ENCODE measurements at regions not wholly inside any gene's neighbourhood (a gene's known extent, or its start where the extent isn't known, plus 50 kb on each side); places are given as distances from the start of the nearest gene placed in this dataset.

DNA sequence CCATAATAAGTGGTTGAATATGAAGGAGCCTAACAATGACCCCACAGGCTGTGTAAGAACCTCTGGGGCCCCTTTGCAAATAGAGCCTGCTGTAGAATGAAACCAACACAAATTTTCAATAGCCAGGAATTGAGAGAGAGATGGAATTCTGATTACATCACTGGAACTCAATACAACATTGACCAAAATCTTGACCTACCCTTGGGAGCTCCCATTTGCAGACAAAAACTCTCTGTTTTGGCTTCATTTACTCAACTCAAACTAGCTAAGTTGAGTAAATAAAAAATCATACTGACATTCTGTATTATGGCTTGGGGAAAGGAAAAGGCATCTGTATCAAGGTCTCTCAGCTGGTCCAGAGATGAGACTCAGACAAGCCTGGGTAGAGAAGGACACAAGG lies 91.0 kb downstream of the TBX3 start:
- no peak for TF ChIP-seq SIRT6 (IDR thresholded peaks at IDR 0.05; ENCODE audit: low read length)
- TF ChIP-seq EZH2 (IDR thresholded peaks at IDR 0.05; ENCODE audit: low read depth, low read length, severe bottlenecking), result no peak
- no peak for TF ChIP-seq GTF2F1 (IDR thresholded peaks at IDR 0.05; ENCODE audit: borderline replicate concordance, low read depth, low read length)
- no peak for TF ChIP-seq RFX5 (IDR thresholded peaks at IDR 0.05; ENCODE audit: borderline replicate concordance, low read depth, low read length)
- TF ChIP-seq BCL11A (IDR thresholded peaks at IDR 0.05; ENCODE audit: low read depth in 2 of 2, low read length in 2 of 2), result no peak
- no peak for TF ChIP-seq TCF12 (IDR thresholded peaks at IDR 0.05; ENCODE audit: low read depth, low read length)
- no peak for TF ChIP-seq BACH1 (IDR thresholded peaks at IDR 0.05; ENCODE audit: low read length)
- TF ChIP-seq EGR1 (IDR thresholded peaks at IDR 0.05; ENCODE audit: borderline replicate concordance, low read depth, low read length), result no peak
- no peak for TF ChIP-seq PHF8 (conservative IDR thresholded peaks at IDR 0.05; ENCODE audit: low read depth, low read length)

More for the DNA sequence above, 91.0 kb downstream of the TBX3 start:
- Histone ChIP-seq H3K4me3 (ENCODE audit: extremely low read depth in 1 of 4, insufficient read depth in 2 of 4, low read depth in 3 of 4, low read length in 4 of 4) (no peak overlapping the region), H3K23me2 (ENCODE audit: low read depth, low read length) (no peaks in the 10 kb centered on the region), H3K4me2 (ENCODE audit: insufficient read depth in 1 of 2, low read depth in 2 of 2, low read length in 2 of 2) (no peak overlapping the region), H3K18ac (ENCODE audit: extremely low read depth, low read length) (no peak overlapping the region), H3K36me3 (ENCODE audit: control insufficient read depth in 2 of 4, insufficient read depth in 4 of 4, low read length in 3 of 4) (no peaks in the 10 kb centered on the region), H3K4me1 (replicated peaks in 1 of 4; ENCODE audit: control insufficient read depth in 3 of 4, insufficient read depth in 4 of 4, low read length in 3 of 4) (no peaks in the 10 kb centered on the region), H3K9me3 (ENCODE audit: insufficient read depth in 2 of 2, low read depth in 1 of 2, low read length in 1 of 2) (peaks cover 11 to 12% of the 10 kb centered on the region in 2 experiments; a peak in 3 of 4 replicates), H4K8ac (ENCODE audit: extremely low read depth, insufficient read depth, low read length) (no peak overlapping the region), H3K79me2 (ENCODE audit: control insufficient read depth in 1 of 2, insufficient read depth in 2 of 2, low read length in 2 of 2) (no peaks in the 10 kb centered on the region), H2BK12ac (ENCODE audit: low read depth, low read length) (no peak overlapping the region), H3K9ac (replicated peaks in 1 of 4; ENCODE audit: extremely low read depth in 1 of 4, low read depth in 3 of 4, low read length in 3 of 4) (no peak overlapping the region), H4K5ac (ENCODE audit: insufficient read length, low read depth, low read length) (no peak overlapping the region), H4K91ac (replicated peaks; ENCODE audit: insufficient read length, low read length) (no peak overlapping the region), H2BK15ac (ENCODE audit: low read length) (no peak overlapping the region), H3K23ac (ENCODE audit: insufficient read length) (no peak overlapping the region), H2AFZ (ENCODE audit: low read length) (no peak overlapping the region), H2BK120ac (replicated peaks; ENCODE audit: low read depth, low read length) (no peak overlapping the region), H3K4ac (replicated peaks; ENCODE audit: insufficient read length, low read depth, low read length) (no peak overlapping the region), H2BK20ac (ENCODE audit: low read length) (no peak overlapping the region), H4K20me1 (replicated peaks in 1 of 2; ENCODE audit: control insufficient read depth in 1 of 2, insufficient read depth in 2 of 2, low read length in 2 of 2) (no peaks in the 10 kb centered on the region), H3K14ac (ENCODE audit: insufficient read length) (no peak overlapping the region), H2BK5ac (ENCODE audit: low read depth, low read length) (no peak overlapping the region), H3K27ac (ENCODE audit: low read depth, low read length) (no peak overlapping the region), H2AK5ac (ENCODE audit: low read depth, low read length) (no peak overlapping the region), H3K79me1 (ENCODE audit: low read depth, low read length) (no peaks in the 10 kb centered on the region), H3K27me3 (replicated peaks in 1 of 4; ENCODE audit: control insufficient read depth in 3 of 4, extremely low read depth in 1 of 4, insufficient read depth in 3 of 4, low read length in 3 of 4) (no peaks in the 10 kb centered on the region), H3K56ac (replicated peaks; ENCODE audit: insufficient read length, low read depth, low read length) (no peak overlapping the region)
- ChIA-PET POLR2A (ENCODE audit: partially characterized antibody) (no interaction called here), CTCF (ENCODE audit: partially characterized antibody) (interaction anchor here (1.0 kb wide), 1 partner anchor 12 kb away, joined by 3 read pairs; no protein-coding TSS in a partner anchor)
- DNase-seq (ENCODE audit: low read depth in 1 of 2, low spot score in 2 of 2) (no peak), FAIRE-seq (no peak)
